ENCODE measurements at regions not wholly inside any gene's neighbourhood (a gene's known extent, or its start where the extent isn't known, plus 50 kb on each side); places are given as distances from the start of the nearest gene placed in this dataset.

- TF ChIP-seq CTCF (IDR thresholded peaks at IDR 0.05; ENCODE audit: insufficient read depth, low read depth, low read length) (no peak), EZH2 (IDR thresholded peaks at IDR 0.05; ENCODE audit: insufficient read depth, low read length) (no peak)
Measured at GRCh38 chr2:49359721-49360406, 205.5 kb upstream of the FSHR start.
